ENCODE measurements at regions not wholly inside any gene's neighbourhood (a gene's known extent, or its start where the extent isn't known, plus 50 kb on each side); places are given as distances from the start of the nearest gene placed in this dataset.

GRCh38 chr9:16254674-16255073, 615.8 kb downstream of the BNC2 start:
- Histone ChIP-seq H3K9me3 (ENCODE audit: control insufficient read depth in 1 of 2, insufficient read depth in 1 of 2, low read depth in 1 of 2, low read length in 2 of 2) (no peaks in the 10 kb centered on the region), H3K36me3 (ENCODE audit: control insufficient read depth in 1 of 2, insufficient read depth in 2 of 2, low read length in 2 of 2) (no peaks in the 10 kb centered on the region), H3K4me3 (replicated peaks in 1 of 2; ENCODE audit: low read depth in 1 of 2, low read length in 2 of 2) (no peak overlapping the region), H3K27me3 (ENCODE audit: insufficient read depth, low read length) (no peaks in the 10 kb centered on the region), H3K4me2 (ENCODE audit: low read length) (no peak overlapping the region), H3K4me1 (ENCODE audit: control insufficient read depth in 1 of 2, insufficient read depth in 2 of 2, low read length in 2 of 2) (no peaks in the 10 kb centered on the region), H4K20me1 (ENCODE audit: insufficient read depth) (no peaks in the 10 kb centered on the region), H3K79me2 (ENCODE audit: insufficient read depth, low read length) (no peaks in the 10 kb centered on the region), H3K9ac (ENCODE audit: low read length) (no peak overlapping the region), H2AFZ (ENCODE audit: low read depth, low read length, poor library complexity, severe bottlenecking) (no peak overlapping the region), H3K27ac (ENCODE audit: low read depth, low read length) (no peak overlapping the region), H3K9me2 (ENCODE audit: insufficient read depth) (no peaks in the 10 kb centered on the region)
- ATAC-seq (no peak), DNase-seq (ENCODE audit: low read depth, low spot score) (no peak)
- CTCF ChIA-PET, result no interaction called here
- intact Hi-C loops (cut with micrococcal nuclease), result no loop called here
- POLR2A ChIA-PET, result no interaction called here
- no peak for TF ChIP-seq POLR2A (IDR thresholded peaks at IDR 0.05; ENCODE audit: borderline replicate concordance, extremely low read depth, insufficient read depth, insufficient read length)
- TF ChIP-seq CBX3 (IDR thresholded peaks at IDR 0.05; ENCODE audit: low read depth), result no peak
- no TSS peak for BruUV-seq (replicated peaks)
- RAD21 ChIA-PET (ENCODE audit: low non-redundant PET in 1 of 2, low total read pairs in 2 of 2, uncharacterized antibody in 2 of 2, unreplicated experiment in 2 of 2), result no interaction called here

- CTCF ChIA-PET, result no interaction called here
- no peak for ATAC-seq
- Histone ChIP-seq H3K79me2 (ENCODE audit: insufficient read depth, low read length) (no peaks in the 10 kb centered on the region), H2AFZ (ENCODE audit: low read depth, low read length, poor library complexity, severe bottlenecking) (no peak overlapping the region), H3K27me3 (ENCODE audit: insufficient read depth, low read length) (no peaks in the 10 kb centered on the region), H3K27ac (ENCODE audit: low read depth, low read length) (no peak overlapping the region), H3K4me1 (ENCODE audit: control insufficient read depth in 1 of 2, insufficient read depth in 2 of 2, low read length in 2 of 2) (no peaks in the 10 kb centered on the region), H3K4me2 (ENCODE audit: low read length) (no peak overlapping the region), H3K4me3 (replicated peaks in 1 of 2; ENCODE audit: low read depth in 1 of 2, low read length in 2 of 2) (no peak overlapping the region), H3K9ac (ENCODE audit: low read length) (no peak overlapping the region), H4K20me1 (ENCODE audit: insufficient read depth) (no peaks in the 10 kb centered on the region), H3K36me3 (ENCODE audit: control insufficient read depth in 1 of 2, insufficient read depth in 2 of 2, low read length in 2 of 2) (no peaks in the 10 kb centered on the region), H3K9me2 (ENCODE audit: insufficient read depth) (no peaks in the 10 kb centered on the region), H3K9me3 (ENCODE audit: control insufficient read depth in 1 of 2, insufficient read depth in 1 of 2, low read depth in 1 of 2, low read length in 2 of 2) (no peaks in the 10 kb centered on the region)
- TF ChIP-seq, protein P1, sequence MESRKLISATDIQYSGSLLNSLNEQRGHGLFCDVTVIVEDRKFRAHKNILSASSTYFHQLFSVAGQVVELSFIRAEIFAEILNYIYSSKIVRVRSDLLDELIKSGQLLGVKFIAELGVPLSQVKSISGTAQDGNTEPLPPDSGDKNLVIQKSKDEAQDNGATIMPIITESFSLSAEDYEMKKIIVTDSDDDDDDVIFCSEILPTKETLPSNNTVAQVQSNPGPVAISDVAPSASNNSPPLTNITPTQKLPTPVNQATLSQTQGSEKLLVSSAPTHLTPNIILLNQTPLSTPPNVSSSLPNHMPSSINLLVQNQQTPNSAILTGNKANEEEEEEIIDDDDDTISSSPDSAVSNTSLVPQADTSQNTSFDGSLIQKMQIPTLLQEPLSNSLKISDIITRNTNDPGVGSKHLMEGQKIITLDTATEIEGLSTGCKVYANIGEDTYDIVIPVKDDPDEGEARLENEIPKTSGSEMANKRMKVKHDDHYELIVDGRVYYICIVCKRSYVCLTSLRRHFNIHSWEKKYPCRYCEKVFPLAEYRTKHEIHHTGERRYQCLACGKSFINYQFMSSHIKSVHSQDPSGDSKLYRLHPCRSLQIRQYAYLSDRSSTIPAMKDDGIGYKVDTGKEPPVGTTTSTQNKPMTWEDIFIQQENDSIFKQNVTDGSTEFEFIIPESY (IDR thresholded peaks at IDR 0.05; ENCODE audit: extremely low read depth, insufficient replicate concordance, low read length), result no peak
- no peak for TF ChIP-seq SRF (IDR thresholded peaks at IDR 0.05; ENCODE audit: low read depth)
- TF ChIP-seq POLR2AphosphoS5 (IDR thresholded peaks at IDR 0.05; ENCODE audit: low read depth, low read length), result no peak
- TF ChIP-seq, protein P2, sequence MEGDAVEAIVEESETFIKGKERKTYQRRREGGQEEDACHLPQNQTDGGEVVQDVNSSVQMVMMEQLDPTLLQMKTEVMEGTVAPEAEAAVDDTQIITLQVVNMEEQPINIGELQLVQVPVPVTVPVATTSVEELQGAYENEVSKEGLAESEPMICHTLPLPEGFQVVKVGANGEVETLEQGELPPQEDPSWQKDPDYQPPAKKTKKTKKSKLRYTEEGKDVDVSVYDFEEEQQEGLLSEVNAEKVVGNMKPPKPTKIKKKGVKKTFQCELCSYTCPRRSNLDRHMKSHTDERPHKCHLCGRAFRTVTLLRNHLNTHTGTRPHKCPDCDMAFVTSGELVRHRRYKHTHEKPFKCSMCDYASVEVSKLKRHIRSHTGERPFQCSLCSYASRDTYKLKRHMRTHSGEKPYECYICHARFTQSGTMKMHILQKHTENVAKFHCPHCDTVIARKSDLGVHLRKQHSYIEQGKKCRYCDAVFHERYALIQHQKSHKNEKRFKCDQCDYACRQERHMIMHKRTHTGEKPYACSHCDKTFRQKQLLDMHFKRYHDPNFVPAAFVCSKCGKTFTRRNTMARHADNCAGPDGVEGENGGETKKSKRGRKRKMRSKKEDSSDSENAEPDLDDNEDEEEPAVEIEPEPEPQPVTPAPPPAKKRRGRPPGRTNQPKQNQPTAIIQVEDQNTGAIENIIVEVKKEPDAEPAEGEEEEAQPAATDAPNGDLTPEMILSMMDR (IDR thresholded peaks at IDR 0.05 in 2 of 3, conservative IDR thresholded peaks at IDR 0.05 in 1 of 3; ENCODE audit: borderline replicate concordance in 1 of 3, insufficient read depth in 1 of 3, low read depth in 2 of 3, low read length in 2 of 3), result no peak
- TF ChIP-seq ZNF274 (IDR thresholded peaks at IDR 0.05; ENCODE audit: low read depth, low read length), result no peak
- TF ChIP-seq EZH2phosphoT487 (IDR thresholded peaks at IDR 0.05; ENCODE audit: borderline replicate concordance), result no peak
- TF ChIP-seq JUND (IDR thresholded peaks at IDR 0.05), result no peak
- TF ChIP-seq, protein P3, sequence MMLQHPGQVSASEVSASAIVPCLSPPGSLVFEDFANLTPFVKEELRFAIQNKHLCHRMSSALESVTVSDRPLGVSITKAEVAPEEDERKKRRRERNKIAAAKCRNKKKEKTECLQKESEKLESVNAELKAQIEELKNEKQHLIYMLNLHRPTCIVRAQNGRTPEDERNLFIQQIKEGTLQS (IDR thresholded peaks at IDR 0.05), result no peak
- no peak for TF ChIP-seq REST (IDR thresholded peaks at IDR 0.05; ENCODE audit: low read depth)
- no peak for TF ChIP-seq FOSL1 (IDR thresholded peaks at IDR 0.05; ENCODE audit: low read depth)
- no peak for TF ChIP-seq EGR1 (IDR thresholded peaks at IDR 0.05; ENCODE audit: low read depth)
- no peak for TF ChIP-seq CEBPB (IDR thresholded peaks at IDR 0.05; ENCODE audit: low read depth)
- POLR2A ChIA-PET, result no interaction called here
- DNase-seq (ENCODE audit: low read depth, low spot score), result no peak
- RAD21 ChIA-PET (ENCODE audit: low non-redundant PET in 1 of 2, low total read pairs in 2 of 2, uncharacterized antibody in 2 of 2, unreplicated experiment in 2 of 2), result no interaction called here
- intact Hi-C loops (cut with micrococcal nuclease), result no loop called here
- no TSS peak for BruUV-seq (replicated peaks)
These were observed 615.3 kb downstream of the BNC2 start for GRCh38 chr9:16255217-16255616.
